HCT116 (cell line): ENCODE measurements at regions not wholly inside any gene's neighbourhood (a gene's known extent, or its start where the extent isn't known, plus 50 kb on each side); places are given as distances from the start of the nearest gene placed in this dataset.

Experiments used
- CTCF ChIP-seq, 3 experiments: fragments of 200-600 bp in 1 of 3; sonication (generic) in 1 of 3; IDR thresholded peaks in 2 of 3; conservative IDR thresholded peaks in 1 of 3; 2 replicates each; pipeline ENCODE4 v1.5.1; 2012 to 2017; ENCODE audit warnings: low read depth in 2 of 3, low read length in 2 of 3, antibody characterized with exemption in 1 of 3, borderline replicate concordance in 1 of 3, control low read depth in 1 of 3, mild to moderate bottlenecking in 1 of 3, mixed read lengths in 1 of 3, mixed run types in 1 of 3, moderate library complexity in 1 of 3; ENCODE audit not compliant: insufficient read depth in 1 of 3
- EGR1 ChIP-seq: IDR thresholded peaks from 2 replicates; pipeline ENCODE4 v1.6.1; 2012; ENCODE audit warnings: low read depth
- EZH2 ChIP-seq: fragments of 200-600 bp; sonication (generic); IDR thresholded peaks from 2 replicates; pipeline ENCODE4 v1.6.1; 2017; ENCODE audit warnings: antibody characterized with exemption, mixed run types
- MAX ChIP-seq: IDR thresholded peaks from 2 replicates; pipeline ENCODE4 v1.6.1; 2012
- POLR2A ChIP-seq: IDR thresholded peaks from 2 replicates; pipeline ENCODE4 v1.7.0; 2011; ENCODE audit warnings: borderline replicate concordance; ENCODE audit not compliant: insufficient read depth, insufficient read length; ENCODE audit errors: extremely low read depth
- RAD21 ChIP-seq: IDR thresholded peaks from 2 replicates; pipeline ENCODE4 v1.6.1; 2012; ENCODE audit warnings: low read depth, mild to moderate bottlenecking
- REST ChIP-seq: IDR thresholded peaks from 2 replicates; pipeline ENCODE4 v1.6.1; 2012; ENCODE audit warnings: low read depth

GRCh38 chr2:51120754-51121280 is 88.9 kb upstream of the NRXN1 start:
- TF ChIP-seq POLR2A (no peak), CTCF (IDR thresholded peaks at IDR 0.05 in 2 of 3, conservative IDR thresholded peaks at IDR 0.05 in 1 of 3; ENCODE audit: borderline replicate concordance in 1 of 3, insufficient read depth in 1 of 3, low read depth in 2 of 3, low read length in 2 of 3) (no peak), MAX (no peak), REST (no peak), EGR1 (no peak), RAD21 (no peak), EZH2 (no peak)
